Ishikawa (cell line): ENCODE measurements at regions not wholly inside any gene's neighbourhood (a gene's known extent, or its start where the extent isn't known, plus 50 kb on each side); places are given as distances from the start of the nearest gene placed in this dataset.

Experiments used
- CEBPB ChIP-seq: IDR thresholded peaks from 2 replicates; pipeline ENCODE4 v1.6.1; 2012
- CREB1 ChIP-seq: IDR thresholded peaks from 2 replicates; pipeline ENCODE4 v1.6.1; 2012; ENCODE audit warnings: low read depth
- EP300 ChIP-seq: IDR thresholded peaks from 2 replicates; pipeline ENCODE4 v1.6.1; 2012; ENCODE audit warnings: borderline replicate concordance
- FOXM1 ChIP-seq: IDR thresholded peaks from 2 replicates; pipeline ENCODE4 v1.6.1; 2012; ENCODE audit warnings: low read depth, borderline replicate concordance
- REST ChIP-seq: IDR thresholded peaks from 2 replicates; pipeline ENCODE4 v1.6.1; 2012; ENCODE audit warnings: low read depth, mild to moderate bottlenecking
- TEAD4 ChIP-seq: IDR thresholded peaks from 2 replicates; pipeline ENCODE4 v1.6.1; 2012
- USF1 ChIP-seq: IDR thresholded peaks from 2 replicates; pipeline ENCODE4 v1.6.1; 2012

- TF ChIP-seq USF1 (no peak), EP300 (no peak), TEAD4 (no peak), CEBPB (peak; percentile 59), REST (no peak), FOXM1 (no peak), CREB1 (no peak)
Observed at GRCh38 chr4:148495463-148495862, 53.2 kb upstream of the NR3C2 start.
